ENCODE measurements at regions not wholly inside any gene's neighbourhood (a gene's known extent, or its start where the extent isn't known, plus 50 kb on each side); places are given as distances from the start of the nearest gene placed in this dataset.

DNA sequence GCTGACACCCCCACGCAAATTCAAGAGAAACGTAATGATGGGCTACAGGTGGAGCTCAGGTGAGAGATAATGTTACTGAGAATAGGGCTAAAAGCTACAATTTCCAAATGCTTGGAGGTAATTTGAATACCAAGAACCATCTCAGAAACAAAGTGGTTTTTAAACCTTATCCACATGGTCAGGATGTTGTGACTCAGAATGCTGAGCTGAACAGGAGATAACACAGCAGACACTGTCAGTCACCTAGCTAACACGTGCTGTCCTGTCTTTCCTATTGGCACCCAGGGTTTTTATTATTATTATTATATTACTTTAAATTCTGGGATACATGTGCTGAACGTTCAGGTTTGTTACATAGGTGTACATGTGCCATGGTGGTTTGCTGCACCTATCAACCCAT, 233.0 kb upstream of the MAF start:
- no peak for TF ChIP-seq EP300 (IDR thresholded peaks at IDR 0.05)
- TF ChIP-seq, protein P1, sequence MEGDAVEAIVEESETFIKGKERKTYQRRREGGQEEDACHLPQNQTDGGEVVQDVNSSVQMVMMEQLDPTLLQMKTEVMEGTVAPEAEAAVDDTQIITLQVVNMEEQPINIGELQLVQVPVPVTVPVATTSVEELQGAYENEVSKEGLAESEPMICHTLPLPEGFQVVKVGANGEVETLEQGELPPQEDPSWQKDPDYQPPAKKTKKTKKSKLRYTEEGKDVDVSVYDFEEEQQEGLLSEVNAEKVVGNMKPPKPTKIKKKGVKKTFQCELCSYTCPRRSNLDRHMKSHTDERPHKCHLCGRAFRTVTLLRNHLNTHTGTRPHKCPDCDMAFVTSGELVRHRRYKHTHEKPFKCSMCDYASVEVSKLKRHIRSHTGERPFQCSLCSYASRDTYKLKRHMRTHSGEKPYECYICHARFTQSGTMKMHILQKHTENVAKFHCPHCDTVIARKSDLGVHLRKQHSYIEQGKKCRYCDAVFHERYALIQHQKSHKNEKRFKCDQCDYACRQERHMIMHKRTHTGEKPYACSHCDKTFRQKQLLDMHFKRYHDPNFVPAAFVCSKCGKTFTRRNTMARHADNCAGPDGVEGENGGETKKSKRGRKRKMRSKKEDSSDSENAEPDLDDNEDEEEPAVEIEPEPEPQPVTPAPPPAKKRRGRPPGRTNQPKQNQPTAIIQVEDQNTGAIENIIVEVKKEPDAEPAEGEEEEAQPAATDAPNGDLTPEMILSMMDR (IDR thresholded peaks at IDR 0.05) = no peak
- TF ChIP-seq POLR2A (IDR thresholded peaks at IDR 0.05) = no peak
- Histone ChIP-seq H3K27me3 (no peaks in the 10 kb centered on the region), H3K36me3 (no peaks in the 10 kb centered on the region), H3K27ac (no peak overlapping the region), H3K9me3 (no peaks in the 10 kb centered on the region), H3K4me3 (no peak overlapping the region), H3K4me1 (peaks cover 0 to under 1% (median 0%) of the 10 kb centered on the region in 4 donors)
- no peak for DNase-seq (ENCODE audit: low spot score in 2 of 2)
- 67 to 76% methylated on average over 4 of the region's 4 CpGs for WGBS, 2 donors

DNA sequence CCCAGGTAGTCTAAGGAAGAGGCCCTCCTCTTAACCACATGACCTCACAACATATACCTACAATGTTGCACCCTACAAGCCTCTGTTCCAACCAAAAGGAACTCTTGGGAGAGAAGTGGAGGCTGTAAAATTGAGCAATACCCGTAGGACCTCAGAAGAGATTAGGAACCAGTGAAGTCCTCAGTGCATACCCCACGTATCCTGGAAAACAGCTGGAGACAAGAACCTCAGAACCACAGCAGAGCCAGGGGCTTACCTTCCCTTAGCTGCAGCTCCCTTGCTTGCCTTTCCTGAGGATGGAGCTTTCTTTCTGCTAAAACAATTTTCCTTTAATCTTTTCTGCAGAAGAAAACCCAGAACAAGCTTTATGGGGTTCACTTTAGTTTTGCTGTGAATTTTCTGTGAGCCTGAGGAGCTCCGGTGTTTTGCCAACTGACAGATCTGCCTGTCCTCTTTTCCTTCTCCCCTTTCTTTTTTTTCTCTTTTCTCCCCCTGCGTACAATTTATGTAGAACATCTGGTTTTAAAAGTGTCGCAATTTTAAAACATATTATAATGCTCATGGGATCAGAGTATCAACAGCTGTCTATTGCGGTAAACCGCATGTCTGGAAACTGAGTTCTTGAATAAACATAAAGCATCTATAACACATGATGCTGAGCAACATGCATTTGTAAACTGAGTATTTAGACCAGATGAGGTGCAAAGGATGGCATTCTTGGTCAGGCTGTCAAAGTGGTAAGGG, 226.4 kb upstream of the MAF start:
- Histone ChIP-seq H3K27ac (no peak overlapping the region), H3K9me3 (no peaks in the 10 kb centered on the region), H3K4me1 (no peaks in the 10 kb centered on the region), H3K4me3 (no peak overlapping the region), H3K36me3 (no peaks in the 10 kb centered on the region), H3K27me3 (no peaks in the 10 kb centered on the region)
- TF ChIP-seq EP300 (IDR thresholded peaks at IDR 0.05) = peak in 1 of 2 donors; percentile 39
- TF ChIP-seq, protein P1 (IDR thresholded peaks at IDR 0.05) = no peak
- DNase-seq (ENCODE audit: low spot score in 2 of 2) = no peak
- 59 to 69% methylated on average over 7 of the region's 7 CpGs for WGBS, 2 donors

DNA sequence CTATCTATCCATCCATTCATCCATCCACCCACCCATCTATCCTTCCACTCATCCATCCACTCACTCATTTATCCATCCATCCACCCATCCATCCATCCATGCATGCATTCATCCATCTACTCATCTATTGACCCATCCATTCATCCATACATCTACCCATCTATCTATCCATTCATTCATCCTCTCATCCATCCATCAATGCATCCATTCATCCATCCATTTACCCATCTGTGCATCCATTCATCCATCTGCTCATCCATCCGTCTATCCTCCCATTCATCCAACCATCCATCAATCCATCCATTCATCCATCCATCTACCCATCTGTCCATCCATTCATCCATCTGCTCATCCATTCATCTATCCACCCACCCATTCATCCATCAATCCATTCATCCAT, 224.5 kb upstream of the MAF start:
- no peaks in the 10 kb centered on the region for H3K9me3 ChIP-seq
- H3K27ac ChIP-seq = no peak overlapping the region
- no peak for DNase-seq (ENCODE audit: low spot score in 2 of 2)
- WGBS, 2 donors = 86 to 87% methylated on average over 1 of the region's 1 CpG
- no peak overlapping the region for H3K4me3 ChIP-seq
- H3K27me3 ChIP-seq = no peaks in the 10 kb centered on the region
- TF ChIP-seq EP300 (IDR thresholded peaks at IDR 0.05) (no peak), POLR2A (IDR thresholded peaks at IDR 0.05) (no peak)
- TF ChIP-seq, protein P1 (IDR thresholded peaks at IDR 0.05) = no peak
- no peaks in the 10 kb centered on the region for H3K4me1 ChIP-seq
- H3K36me3 ChIP-seq = no peaks in the 10 kb centered on the region

DNA sequence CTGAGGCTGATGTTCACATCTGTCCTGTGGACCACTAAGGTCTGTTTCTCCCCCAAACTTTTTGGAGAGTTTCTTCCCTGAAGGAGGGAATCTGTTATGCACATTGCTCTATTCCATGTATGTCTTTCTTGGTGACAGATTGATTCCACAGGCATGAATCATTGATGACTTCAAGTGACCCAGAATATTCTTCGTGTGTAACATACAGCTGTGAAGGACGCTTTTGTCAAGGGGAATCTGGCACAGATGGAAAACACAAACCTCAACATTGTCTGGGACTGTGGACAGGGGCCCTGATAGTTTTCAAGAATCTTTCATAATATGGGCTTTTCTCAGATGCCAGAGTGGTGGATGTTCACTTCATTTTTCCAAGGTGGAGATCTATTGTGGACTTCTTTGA, 223.1 kb upstream of the MAF start:
- WGBS, 2 donors = 36 to 39% methylated on average over 2 of the region's 2 CpGs
- no peak for DNase-seq (ENCODE audit: low spot score in 2 of 2)
- Histone ChIP-seq H3K36me3 (no peaks in the 10 kb centered on the region), H3K9me3 (no peaks in the 10 kb centered on the region), H3K4me1 (no peaks in the 10 kb centered on the region), H3K4me3 (no peak overlapping the region), H3K27ac (no peak overlapping the region), H3K27me3 (no peaks in the 10 kb centered on the region)
- TF ChIP-seq POLR2A (IDR thresholded peaks at IDR 0.05) (no peak), EP300 (IDR thresholded peaks at IDR 0.05) (no peak)
- TF ChIP-seq, protein P1 (IDR thresholded peaks at IDR 0.05) = no peak

DNA sequence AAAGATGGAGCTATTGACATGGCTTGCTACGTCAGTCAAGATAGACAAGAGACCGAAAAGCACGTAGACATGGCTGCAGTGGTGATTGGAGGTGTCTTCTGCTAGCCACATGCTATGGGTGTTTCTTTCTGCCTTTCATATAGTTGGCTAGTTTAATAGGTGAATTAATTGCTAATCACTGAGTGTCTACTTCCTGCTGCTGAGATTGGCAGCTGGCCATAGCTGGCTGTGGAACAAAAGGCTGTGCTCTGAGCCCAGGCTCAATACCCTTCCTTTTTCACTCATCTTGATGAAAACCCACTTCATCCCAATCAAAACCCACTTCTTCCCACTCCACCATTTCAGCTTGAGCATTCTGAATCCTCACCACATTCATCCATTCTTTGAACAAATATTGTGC, 221.4 kb upstream of the MAF start:
- Histone ChIP-seq H3K27ac (no peak overlapping the region), H3K4me1 (no peaks in the 10 kb centered on the region), H3K4me3 (no peak overlapping the region), H3K9me3 (no peaks in the 10 kb centered on the region), H3K36me3 (no peaks in the 10 kb centered on the region), H3K27me3 (no peaks in the 10 kb centered on the region)
- 97% methylated on average over 3 of the region's 3 CpGs for WGBS, 2 donors
- TF ChIP-seq, protein P1 (IDR thresholded peaks at IDR 0.05) = no peak
- no peak for TF ChIP-seq EP300 (IDR thresholded peaks at IDR 0.05)
- no peak for TF ChIP-seq POLR2A (IDR thresholded peaks at IDR 0.05)
- no peak for DNase-seq (ENCODE audit: low spot score in 2 of 2)
